Fibroblast of lung (primary cell): ENCODE measurements at regions not wholly inside any gene's neighbourhood (a gene's known extent, or its start where the extent isn't known, plus 50 kb on each side); places are given as distances from the start of the nearest gene placed in this dataset.

Source experiments
- DNase-seq, 2 donors: peaks; one replicate each; pipeline versions ENCODE4 v3.0.0 to v3.0.0-alpha.2; 2010; ENCODE audit warnings: low read depth in 2 of 2
- H2AFZ ChIP-seq: 2 replicates; pipeline ENCODE4 v1.5.1; 2012; ENCODE audit warnings: low read length, control low read depth, inconsistent platforms
- H3K27ac ChIP-seq: 2 replicates; pipeline ENCODE4 v1.5.1; 2011; ENCODE audit warnings: low read length, control low read depth; ENCODE audit not compliant: insufficient read depth
- H3K27me3 ChIP-seq: 2 replicates; pipeline ENCODE4 v1.5.1; 2011; ENCODE audit warnings: mild to moderate bottlenecking, low read length; ENCODE audit not compliant: control insufficient read depth, insufficient read depth
- H3K36me3 ChIP-seq: 2 replicates; pipeline ENCODE4 v1.5.1; 2011; ENCODE audit warnings: low read length; ENCODE audit not compliant: control insufficient read depth, insufficient read depth
- H3K4me1 ChIP-seq: 2 replicates; pipeline ENCODE4 v1.5.1; 2011; ENCODE audit warnings: low read length; ENCODE audit not compliant: control insufficient read depth, insufficient read depth; ENCODE audit errors: extremely low read depth
- H3K4me2 ChIP-seq: 2 replicates; pipeline ENCODE4 v1.5.1; 2011; ENCODE audit warnings: low read length, control low read depth; ENCODE audit not compliant: insufficient read depth; ENCODE audit errors: extremely low read depth
- H3K4me3 ChIP-seq, 4 experiments: fragments of 200-600 bp in 1 of 4; sonication (generic) in 1 of 4; replicated peaks in 1 of 4; 2 replicates each; pipeline ENCODE4 v1.5.1; 2011 to 2016; ENCODE audit warnings: low read length in 4 of 4, low read depth in 3 of 4, mild to moderate bottlenecking in 3 of 4, control low read depth in 2 of 4, inconsistent platforms in 1 of 4, mixed read lengths in 1 of 4; ENCODE audit not compliant: insufficient read depth in 1 of 4; ENCODE audit errors: control extremely low read depth in 1 of 4
- H3K79me2 ChIP-seq: 2 replicates; pipeline ENCODE4 v1.5.1; 2012; ENCODE audit warnings: mild to moderate bottlenecking, low read length, inconsistent platforms; ENCODE audit not compliant: control insufficient read depth, insufficient read depth
- H3K9ac ChIP-seq: 2 replicates; pipeline ENCODE4 v1.5.1; 2011; ENCODE audit warnings: mild to moderate bottlenecking, low read length, control low read depth; ENCODE audit not compliant: insufficient read depth
- H3K9me3 ChIP-seq: 2 replicates; pipeline ENCODE4 v1.5.1; 2012; ENCODE audit warnings: low read depth, low read length; ENCODE audit not compliant: control insufficient read depth, insufficient read depth
- H4K20me1 ChIP-seq: 2 replicates; pipeline ENCODE4 v1.5.1; 2011; ENCODE audit warnings: low read length; ENCODE audit not compliant: control insufficient read depth, insufficient read depth; ENCODE audit errors: extremely low read depth
- CTCF ChIP-seq, 2 donors: IDR thresholded peaks in 1 of 2; conservative IDR thresholded peaks in 1 of 2; 1 replicate in 1 of 2; 2 replicates in 1 of 2; pipeline ENCODE4 v1.5.1; 2011 to 2012; ENCODE audit warnings: low read length in 2 of 2, control low read depth in 1 of 2, inconsistent platforms in 1 of 2, low read depth in 1 of 2, mild to moderate bottlenecking in 1 of 2
- EZH2 ChIP-seq: IDR thresholded peaks from 2 replicates; pipeline ENCODE4 v1.5.1; 2012; ENCODE audit warnings: low read length, control low read depth, mild to moderate bottlenecking; ENCODE audit errors: missing control alignments

- Histone ChIP-seq H3K4me1 (no peaks in the 10 kb centered on the region), H3K27me3 (no peaks in the 10 kb centered on the region), H4K20me1 (no peaks in the 10 kb centered on the region), H3K27ac (no peak overlapping the region), H3K4me2 (no peak overlapping the region), H3K4me3 (no peak overlapping the region), H3K36me3 (no peaks in the 10 kb centered on the region), H3K79me2 (no peaks in the 10 kb centered on the region), H3K9ac (no peak overlapping the region), H3K9me3 (no peaks in the 10 kb centered on the region), H2AFZ (no peak overlapping the region)
- no peak for DNase-seq
- no peak for TF ChIP-seq EZH2
- no peak for TF ChIP-seq CTCF (conservative IDR thresholded peaks at IDR 0.05 in 1 of 2, IDR thresholded peaks at IDR 0.05 in 1 of 2; ENCODE audit: low read depth in 1 of 2, low read length in 2 of 2)
Observed at GRCh38 chr2:11997142-11997541, 250.7 kb downstream of the LPIN1 start.

GRCh38 chr2:11998218-11998617 is 251.8 kb downstream of the LPIN1 start:
- Histone ChIP-seq H3K9ac (no peak overlapping the region), H4K20me1 (no peaks in the 10 kb centered on the region), H3K36me3 (no peaks in the 10 kb centered on the region), H3K79me2 (no peaks in the 10 kb centered on the region), H3K4me2 (no peak overlapping the region), H3K4me3 (no peak overlapping the region), H2AFZ (no peak overlapping the region), H3K9me3 (no peaks in the 10 kb centered on the region), H3K4me1 (no peaks in the 10 kb centered on the region), H3K27me3 (no peaks in the 10 kb centered on the region), H3K27ac (no peak overlapping the region)
- DNase-seq, result peak in 1 of 2 donors; percentile 79
- no peak for TF ChIP-seq EZH2
- TF ChIP-seq CTCF (conservative IDR thresholded peaks at IDR 0.05 in 1 of 2, IDR thresholded peaks at IDR 0.05 in 1 of 2; ENCODE audit: low read depth in 1 of 2, low read length in 2 of 2), result no peak

DNA sequence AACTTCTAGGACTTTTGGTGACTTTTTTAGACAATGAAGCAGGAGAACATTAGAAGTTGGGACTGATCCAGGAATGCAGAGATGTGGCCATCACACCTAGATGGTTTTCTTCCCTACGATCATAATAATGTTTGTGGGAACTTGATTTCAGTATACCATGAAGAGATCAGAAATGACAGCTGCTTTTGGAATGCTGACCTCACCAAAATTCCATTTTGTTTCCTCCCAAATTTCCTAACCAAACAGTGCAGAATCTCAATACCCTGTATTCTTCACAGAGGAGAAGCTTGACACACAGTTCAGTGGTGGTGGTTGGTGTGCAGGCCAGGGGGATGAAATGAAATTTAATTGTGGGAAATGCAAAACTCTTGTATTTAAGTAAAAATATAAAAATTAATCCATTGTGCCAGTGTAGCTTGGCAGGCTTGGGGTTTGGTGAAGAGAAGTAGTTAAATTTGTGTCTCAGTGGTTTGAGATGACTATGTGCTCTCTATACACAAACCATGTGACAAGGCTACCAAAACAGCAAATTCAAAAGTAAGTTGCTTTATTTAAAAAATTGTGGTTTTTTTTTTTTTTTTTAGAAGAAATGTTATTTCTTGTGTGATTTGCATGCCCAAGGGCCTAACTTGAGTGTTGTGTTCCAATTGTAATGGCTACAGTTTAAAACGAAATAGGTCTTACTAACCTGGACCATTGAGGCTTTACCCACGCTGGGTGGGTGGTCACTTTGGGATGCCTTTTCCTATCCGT is 252.4 kb downstream of the LPIN1 start:
- Histone ChIP-seq H3K27ac (no peak overlapping the region), H3K79me2 (no peaks in the 10 kb centered on the region), H3K36me3 (no peaks in the 10 kb centered on the region), H3K4me2 (no peak overlapping the region), H3K27me3 (no peaks in the 10 kb centered on the region), H3K4me1 (no peaks in the 10 kb centered on the region), H3K9ac (no peak overlapping the region), H3K4me3 (no peak overlapping the region), H2AFZ (no peak overlapping the region), H4K20me1 (no peaks in the 10 kb centered on the region), H3K9me3 (no peaks in the 10 kb centered on the region)
- peak in 1 of 2 donors; percentile 57 for DNase-seq
- TF ChIP-seq CTCF (conservative IDR thresholded peaks at IDR 0.05 in 1 of 2, IDR thresholded peaks at IDR 0.05 in 1 of 2; ENCODE audit: low read depth in 1 of 2, low read length in 2 of 2), result no peak
- TF ChIP-seq EZH2, result no peak
